Endothelial cell of umbilical vein (primary cell): ENCODE measurements at regions not wholly inside any gene's neighbourhood (a gene's known extent, or its start where the extent isn't known, plus 50 kb on each side); places are given as distances from the start of the nearest gene placed in this dataset.

Experiments
- BruUV-seq: library from RNA; stranded (reverse); fragments of 400-500 nt; replicated peaks from 2 replicates; lab custom pipeline; 2021; lab: Mats Ljungman, UMichigan
- CTCF ChIA-PET: fragments of 300-600, 350-600 bp; sonication (Branson Sonifier 250); formaldehyde crosslinking; loops from one replicate; lab custom pipeline; 2021; ENCODE audit warnings: antibody characterized with exemption, inconsistent platforms; lab: Charles Lee
- POLR2A ChIA-PET: fragments of 300-600, 350-600 bp; sonication (Branson Sonifier 250); formaldehyde crosslinking; loops from one replicate; lab custom pipeline; 2021; ENCODE audit warnings: antibody characterized with exemption, inconsistent platforms; lab: Charles Lee
- DNase-seq: peaks from one replicate; pipeline ENCODE4 v3.0.0-alpha.2; 2011; ENCODE audit warnings: low read depth, low spot score
- FAIRE-seq: peaks from 2 replicates; lab custom pipeline; 2011; peaks lifted over from hg19 to GRCh38; lab: Jason Lieb, UNC
- H2AFZ ChIP-seq: 2 replicates; pipeline ENCODE4 v1.6.0; 2012; ENCODE audit warnings: low read depth, low read length, control low read depth, inconsistent platforms
- H3K27ac ChIP-seq: 2 replicates; pipeline ENCODE4 v1.5.1; 2011; ENCODE audit warnings: low read depth, mild to moderate bottlenecking, control low read depth, low read length, moderate library complexity; ENCODE audit not compliant: insufficient read depth
- H3K27me3 ChIP-seq, 2 experiments: 2 replicates each; pipeline versions ENCODE4 v1.6.0 to v1.6.1; 2011; ENCODE audit warnings: low read length in 2 of 2, mixed read lengths in 1 of 2; ENCODE audit not compliant: control insufficient read depth in 2 of 2, insufficient read depth in 2 of 2
- H3K36me3 ChIP-seq, 2 experiments: 2 replicates in 1 of 2; 3 replicates in 1 of 2; pipeline ENCODE4 v1.5.1; 2011; ENCODE audit warnings: low read length in 2 of 2, mild to moderate bottlenecking in 1 of 2, moderate library complexity in 1 of 2; ENCODE audit not compliant: control insufficient read depth in 2 of 2, insufficient read depth in 2 of 2; ENCODE audit errors: extremely low read depth in 1 of 2
- H3K4me1 ChIP-seq: 3 replicates; pipeline ENCODE4 v1.5.1; 2011; ENCODE audit warnings: mild to moderate bottlenecking, low read length; ENCODE audit not compliant: control insufficient read depth, insufficient read depth; ENCODE audit errors: extremely low read depth
- H3K4me2 ChIP-seq: 2 replicates; pipeline ENCODE4 v1.6.1; 2011; ENCODE audit warnings: low read length, control low read depth, mixed read lengths; ENCODE audit not compliant: insufficient read depth
- H3K4me3 ChIP-seq, 3 experiments: fragments of 200-600 bp in 1 of 3; sonication (generic), shearing (Covaris generic) in 1 of 3; replicated peaks in 1 of 3; 2 replicates each; pipeline ENCODE4 v1.5.1; 2011 to 2016; ENCODE audit warnings: control low read depth in 3 of 3, low read length in 3 of 3, mild to moderate bottlenecking in 2 of 3, inconsistent platforms in 1 of 3, low read depth in 1 of 3, moderate library complexity in 1 of 3; ENCODE audit not compliant: insufficient read depth in 1 of 3
- H3K79me2 ChIP-seq: 2 replicates; pipeline ENCODE4 v1.6.0; 2012; ENCODE audit warnings: low read length, inconsistent platforms; ENCODE audit not compliant: control insufficient read depth, insufficient read depth
- H3K9ac ChIP-seq: replicated peaks from 2 replicates; pipeline ENCODE3; 2011; ENCODE audit warnings: low read length, control low read depth; ENCODE audit not compliant: insufficient read depth; ENCODE audit errors: extremely low read depth
- H3K9me1 ChIP-seq: replicated peaks from 3 replicates; pipeline ENCODE4 v1.6.0; 2011; ENCODE audit warnings: mild to moderate bottlenecking, low read length; ENCODE audit not compliant: control insufficient read depth, insufficient read depth; ENCODE audit errors: extremely low read depth
- H3K9me3 ChIP-seq: replicated peaks from 2 replicates; pipeline ENCODE4 v1.5.1; 2012; ENCODE audit warnings: low read length, inconsistent platforms; ENCODE audit not compliant: control insufficient read depth, insufficient read depth
- H4K20me1 ChIP-seq: replicated peaks from 2 replicates; pipeline ENCODE3; 2011; ENCODE audit warnings: mild to moderate bottlenecking, low read length; ENCODE audit not compliant: control insufficient read depth, insufficient read depth; ENCODE audit errors: extremely low read depth
- EZH2 ChIP-seq: IDR thresholded peaks from 2 replicates; pipeline ENCODE4 v1.6.1; 2012; ENCODE audit warnings: borderline replicate concordance, low read depth, mild to moderate bottlenecking, moderate library complexity, low read length, inconsistent platforms; ENCODE audit not compliant: severe bottlenecking
- FOS ChIP-seq: IDR thresholded peaks from 2 replicates; pipeline ENCODE4 v1.6.1; 2011; ENCODE audit warnings: mild to moderate bottlenecking, low read length, moderate library complexity, borderline replicate concordance; ENCODE audit not compliant: insufficient read depth
- GATA2 ChIP-seq: IDR thresholded peaks from 2 replicates; pipeline ENCODE4 v1.7.0; 2011; ENCODE audit warnings: low read depth, mild to moderate bottlenecking, moderate library complexity, mixed read lengths, low read length; ENCODE audit not compliant: insufficient read length, insufficient read depth
- POLR2A ChIP-seq: IDR thresholded peaks from 2 replicates; pipeline ENCODE4 v1.6.1; 2012; ENCODE audit warnings: low read depth, mild to moderate bottlenecking, control low read depth, low read length
- POLR2AphosphoS5 ChIP-seq: IDR thresholded peaks from 2 replicates; pipeline ENCODE4 v1.6.1; 2012; ENCODE audit warnings: low read depth, mild to moderate bottlenecking, control low read depth, low read length, moderate library complexity; ENCODE audit not compliant: insufficient read depth
- dilution Hi-C: fragments of 300-500 bp; cut with MboI; formaldehyde crosslinking; loops from one replicate; pipeline ENCODE4 v1.15.0; 2019; ENCODE audit warnings: low sequenced_read_pairs; ENCODE audit not compliant: extremely low pct_ligation_motif_present
- intact Hi-C: fragments of 100-400 bp; cut with micrococcal nuclease; formaldehyde crosslinking; loops from one replicate; pipeline ENCODE4 v1.10.0; 2022

GRCh38 chr20:29296256-29297230 is 1960.9 kb upstream of the DEFB115 start:
- Histone ChIP-seq H4K20me1 (no peaks in the 10 kb centered on the region), H3K79me2 (no peaks in the 10 kb centered on the region), H3K4me1 (no peaks in the 10 kb centered on the region), H3K9me3 (peaks cover 5% of the 10 kb centered on the region), H2AFZ (no peak overlapping the region), H3K4me2 (no peak overlapping the region), H3K27ac (no peak overlapping the region), H3K9me1 (no peaks in the 10 kb centered on the region), H3K9ac (no peak overlapping the region), H3K27me3 (no peaks in the 10 kb centered on the region), H3K36me3 (no peaks in the 10 kb centered on the region), H3K4me3 (no peak overlapping the region)
- intact Hi-C loops (no loop called here), dilution Hi-C loops (no loop called here)
- no peak for TF ChIP-seq GATA2
- no peak for TF ChIP-seq POLR2AphosphoS5
- TF ChIP-seq FOS: no peak
- no peak for TF ChIP-seq POLR2A
- TF ChIP-seq EZH2: no peak
- ChIA-PET POLR2A (no interaction called here), CTCF (no interaction called here)
- BruUV-seq: no TSS peak
- DNase-seq: no peak
- no peak for FAIRE-seq
